ENCODE measurements at regions not wholly inside any gene's neighbourhood (a gene's known extent, or its start where the extent isn't known, plus 50 kb on each side); places are given as distances from the start of the nearest gene placed in this dataset.

DNA sequence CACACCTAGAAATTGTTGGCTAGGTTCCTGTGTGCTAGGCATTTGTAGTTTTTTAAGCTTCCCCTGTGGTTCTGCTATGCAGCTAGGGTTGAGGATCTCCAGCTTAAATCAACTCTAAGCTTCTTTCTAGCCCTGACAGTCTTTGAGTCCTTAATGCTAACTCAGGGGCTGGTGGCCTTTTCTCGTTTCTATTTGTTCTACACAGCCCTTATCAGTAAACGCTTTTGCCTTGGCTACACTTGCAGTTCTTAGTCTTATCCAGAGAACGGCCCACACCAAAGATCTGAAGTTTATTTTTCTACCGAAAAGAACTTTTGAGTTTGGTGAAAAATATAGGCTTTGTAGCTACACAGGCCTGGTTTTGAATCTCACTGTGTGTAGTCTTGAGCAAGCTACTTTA lies 212.0 kb downstream of the DHX15 start:
- Histone ChIP-seq H3K4me3 (no peak overlapping the region), H3K27ac (no peak overlapping the region), H3K4me1 (replicated peaks in 1 of 2) (no peaks in the 10 kb centered on the region), H3K27me3 (no peaks in the 10 kb centered on the region), H3K9me3 (replicated peaks in 1 of 3) (no peaks in the 10 kb centered on the region), H3K36me3 (replicated peaks in 1 of 2) (no peaks in the 10 kb centered on the region)
- TF ChIP-seq, protein P1, sequence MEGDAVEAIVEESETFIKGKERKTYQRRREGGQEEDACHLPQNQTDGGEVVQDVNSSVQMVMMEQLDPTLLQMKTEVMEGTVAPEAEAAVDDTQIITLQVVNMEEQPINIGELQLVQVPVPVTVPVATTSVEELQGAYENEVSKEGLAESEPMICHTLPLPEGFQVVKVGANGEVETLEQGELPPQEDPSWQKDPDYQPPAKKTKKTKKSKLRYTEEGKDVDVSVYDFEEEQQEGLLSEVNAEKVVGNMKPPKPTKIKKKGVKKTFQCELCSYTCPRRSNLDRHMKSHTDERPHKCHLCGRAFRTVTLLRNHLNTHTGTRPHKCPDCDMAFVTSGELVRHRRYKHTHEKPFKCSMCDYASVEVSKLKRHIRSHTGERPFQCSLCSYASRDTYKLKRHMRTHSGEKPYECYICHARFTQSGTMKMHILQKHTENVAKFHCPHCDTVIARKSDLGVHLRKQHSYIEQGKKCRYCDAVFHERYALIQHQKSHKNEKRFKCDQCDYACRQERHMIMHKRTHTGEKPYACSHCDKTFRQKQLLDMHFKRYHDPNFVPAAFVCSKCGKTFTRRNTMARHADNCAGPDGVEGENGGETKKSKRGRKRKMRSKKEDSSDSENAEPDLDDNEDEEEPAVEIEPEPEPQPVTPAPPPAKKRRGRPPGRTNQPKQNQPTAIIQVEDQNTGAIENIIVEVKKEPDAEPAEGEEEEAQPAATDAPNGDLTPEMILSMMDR (IDR thresholded peaks at IDR 0.05) = no peak
- no peak for TF ChIP-seq POLR2A (IDR thresholded peaks at IDR 0.05)
- DNase-seq = no peak
- intact Hi-C loops (cut with DNase I) = no loop called here
- WGBS, 4 donors = 65 to 75% (median 69%) methylated on average over 4 of the region's 4 CpGs

DNA sequence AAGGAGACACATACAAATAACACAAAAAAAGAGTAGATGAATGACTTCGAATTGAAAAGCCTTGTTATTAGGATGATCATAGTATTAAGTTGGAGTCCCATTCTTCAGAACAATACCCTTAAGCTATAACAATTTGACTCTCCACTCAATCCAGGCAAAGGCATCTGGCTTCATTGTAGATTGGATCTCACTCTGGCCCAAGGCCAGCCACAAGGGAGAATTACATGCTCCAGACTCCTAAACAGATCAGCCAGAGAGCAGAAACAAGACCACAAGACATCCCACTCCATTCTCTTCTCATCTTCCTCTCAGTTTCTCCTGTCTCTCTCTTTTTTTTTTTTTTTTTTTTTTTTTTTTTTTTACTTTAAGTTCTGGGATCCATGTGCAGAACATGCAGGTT lies 213.9 kb downstream of the DHX15 start:
- TF ChIP-seq, protein P1 (IDR thresholded peaks at IDR 0.05) = no peak
- no peak for TF ChIP-seq POLR2A (IDR thresholded peaks at IDR 0.05)
- Histone ChIP-seq H3K27ac (no peak overlapping the region), H3K4me1 (replicated peaks in 1 of 2) (no peaks in the 10 kb centered on the region), H3K36me3 (replicated peaks in 1 of 2) (no peaks in the 10 kb centered on the region), H3K9me3 (replicated peaks in 1 of 3) (no peaks in the 10 kb centered on the region), H3K27me3 (no peaks in the 10 kb centered on the region), H3K4me3 (no peak overlapping the region)
- no peak for DNase-seq
- WGBS, 4 donors = 49 to 89% (median 56%) methylated on average over 1 of the region's 1 CpG
- intact Hi-C loops (cut with DNase I) = no loop called here

DNA sequence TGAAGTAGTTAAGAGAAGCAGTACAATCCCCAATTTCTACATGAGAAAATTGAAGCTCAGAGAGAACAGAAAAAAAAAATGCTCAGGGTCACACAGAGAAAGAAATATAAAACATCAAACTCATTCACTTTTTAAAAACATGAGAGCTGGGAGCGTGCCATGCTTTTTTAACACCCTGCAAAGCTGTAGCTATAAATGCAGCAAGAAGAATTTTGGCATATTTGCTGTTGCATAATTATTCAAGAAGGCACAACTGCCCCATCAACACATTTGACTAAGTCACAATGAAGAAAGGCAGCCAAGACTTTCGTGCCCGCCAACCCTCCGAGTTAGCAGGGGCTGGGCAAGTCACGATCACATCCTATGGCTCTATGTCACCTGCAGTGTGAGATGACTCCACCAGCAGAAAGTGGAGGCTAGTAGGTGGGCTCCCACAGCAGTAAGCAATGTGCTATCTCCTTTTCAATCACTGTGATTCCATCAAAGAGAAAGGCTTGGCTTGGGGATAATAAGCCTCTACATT lies 214.8 kb downstream of the DHX15 start:
- no peaks in the 10 kb centered on the region for H3K9me3 ChIP-seq (replicated peaks in 1 of 3)
- no peak for DNase-seq

DNA sequence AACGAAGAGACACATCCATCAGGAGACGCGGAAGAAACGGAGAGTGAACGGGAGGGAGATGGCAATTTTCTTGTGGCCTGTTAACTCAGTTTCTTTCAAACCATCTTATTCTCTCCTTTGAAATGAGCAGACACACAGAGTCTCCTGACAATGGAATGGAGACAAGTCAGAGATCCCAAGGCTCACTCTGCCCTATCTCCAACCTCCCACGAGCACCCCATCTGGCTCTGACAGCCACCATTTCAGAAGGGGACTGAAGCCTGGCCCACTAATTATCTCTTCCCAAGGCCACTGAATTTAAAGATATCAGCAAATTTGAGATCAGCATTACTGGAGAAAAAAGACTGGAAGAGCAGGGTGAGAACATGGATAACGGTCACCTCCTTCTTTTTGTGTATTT lies 215.6 kb downstream of the DHX15 start:
- Histone ChIP-seq H3K9me3 (replicated peaks in 1 of 3) (no peaks in the 10 kb centered on the region), H3K27ac (no peak overlapping the region), H3K4me3 (no peak overlapping the region), H3K27me3 (no peaks in the 10 kb centered on the region), H3K36me3 (replicated peaks in 1 of 2) (no peaks in the 10 kb centered on the region), H3K4me1 (replicated peaks in 1 of 2) (no peaks in the 10 kb centered on the region)
- DNase-seq = no peak
- 86 to 91% (median 89%) methylated on average over 7 of the region's 7 CpGs for WGBS, 4 donors
- intact Hi-C loops (cut with DNase I) = no loop called here
- TF ChIP-seq, protein P1 (IDR thresholded peaks at IDR 0.05) = no peak
- no peak for TF ChIP-seq POLR2A (IDR thresholded peaks at IDR 0.05)

More for the DNA sequence above, 214.8 kb downstream of the DHX15 start:
- TF ChIP-seq, protein P1 (IDR thresholded peaks at IDR 0.05) = no peak
- no peak for TF ChIP-seq POLR2A (IDR thresholded peaks at IDR 0.05)
- Histone ChIP-seq H3K27me3 (no peaks in the 10 kb centered on the region), H3K27ac (no peak overlapping the region), H3K4me1 (replicated peaks in 1 of 2) (no peaks in the 10 kb centered on the region), H3K4me3 (no peak overlapping the region), H3K36me3 (replicated peaks in 1 of 2) (no peaks in the 10 kb centered on the region)
- intact Hi-C loops (cut with DNase I) = no loop called here
- 79 to 87% (median 79%) methylated on average over 1 to 5 of the region's 5 CpGs for WGBS, 4 donors
